Vagina (tissue), 2 donors: ENCODE measurements at regions not wholly inside any gene's neighbourhood (a gene's known extent, or its start where the extent isn't known, plus 50 kb on each side); places are given as distances from the start of the nearest gene placed in this dataset.

ENCODE experiments used
- CTCF ChIP-seq, 3 experiments: fragments of 450-650 bp in 2 of 3; fragments of 200-600 bp in 1 of 3; sonication (generic) in 1 of 3; IDR thresholded peaks; one replicate each; pipeline ENCODE4 v1.5.1; 2017 to 2019; ENCODE audit warnings: antibody characterized with exemption in 3 of 3, mild to moderate bottlenecking in 2 of 3, moderate library complexity in 2 of 3
- POLR2A ChIP-seq, 2 donors: fragments of 450-650 bp; IDR thresholded peaks; one replicate each; pipeline ENCODE4 v1.6.1; 2017; ENCODE audit warnings: antibody characterized with exemption in 2 of 2, mild to moderate bottlenecking in 2 of 2, moderate library complexity in 2 of 2
- POLR2AphosphoS5 ChIP-seq, 2 donors: sonication (generic); formaldehyde crosslinking; IDR thresholded peaks; one replicate each; pipeline ENCODE4 v1.9.0; 2017; ENCODE audit warnings: antibody characterized with exemption in 2 of 2, mild to moderate bottlenecking in 2 of 2, low read depth in 1 of 2; ENCODE audit not compliant: insufficient read depth in 1 of 2

GRCh38 chr3:4228295-4228694 is 74.9 kb upstream of the SETMAR start:
- TF ChIP-seq CTCF (IDR thresholded peaks at IDR 0.05), result no peak
- TF ChIP-seq POLR2A (IDR thresholded peaks at IDR 0.05), result no peak
- TF ChIP-seq POLR2AphosphoS5 (IDR thresholded peaks at IDR 0.05; ENCODE audit: insufficient read depth in 1 of 2, low read depth in 1 of 2), result no peak
